NCI-H1930 (cell line): ENCODE measurements at regions not wholly inside any gene's neighbourhood (a gene's known extent, or its start where the extent isn't known, plus 50 kb on each side); places are given as distances from the start of the nearest gene placed in this dataset.
"Not testable (repeated sequence)": the region's sequence is repeated elsewhere in the genome, so short reads cannot be mapped to it uniquely, and the experiment has no call there.

ENCODE experiments used
- DNase-seq, 2 experiments: peaks; one replicate each; lab custom pipeline; 2025; lab: John Stamatoyannopoulos, UW

DNA sequence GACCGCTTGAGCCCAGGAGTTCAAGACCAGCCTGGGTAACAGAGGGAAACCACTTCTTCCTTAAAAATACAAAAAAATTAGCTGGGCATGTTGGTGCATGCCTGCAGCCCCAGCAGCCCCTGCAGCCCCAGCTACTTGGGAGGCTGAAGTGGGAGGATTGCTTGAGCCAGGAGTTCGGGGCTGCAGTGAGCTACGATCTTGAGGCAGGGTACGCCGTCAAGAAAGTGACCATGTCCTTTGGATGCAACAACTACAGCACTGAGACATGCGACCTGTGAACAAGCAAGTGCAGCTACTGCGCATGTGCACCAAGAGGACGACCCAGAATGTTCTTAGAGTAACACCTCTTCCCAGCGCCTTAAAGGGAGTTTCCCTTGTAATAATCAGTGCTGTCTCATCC lies 66.6 kb upstream of the ZNF479 start:
- no peak for DNase-seq

- DNase-seq, result no peak
These were observed 67.0 kb upstream of the ZNF479 start for GRCh38 chr7:57199252-57199651.

- no peak for DNase-seq
These were observed 69.0 kb upstream of the ZNF479 start for GRCh38 chr7:57201021-57201894.

- DNase-seq, result no peak
These were observed 69.6 kb upstream of the ZNF479 start for GRCh38 chr7:57201895-57202210.

DNA sequence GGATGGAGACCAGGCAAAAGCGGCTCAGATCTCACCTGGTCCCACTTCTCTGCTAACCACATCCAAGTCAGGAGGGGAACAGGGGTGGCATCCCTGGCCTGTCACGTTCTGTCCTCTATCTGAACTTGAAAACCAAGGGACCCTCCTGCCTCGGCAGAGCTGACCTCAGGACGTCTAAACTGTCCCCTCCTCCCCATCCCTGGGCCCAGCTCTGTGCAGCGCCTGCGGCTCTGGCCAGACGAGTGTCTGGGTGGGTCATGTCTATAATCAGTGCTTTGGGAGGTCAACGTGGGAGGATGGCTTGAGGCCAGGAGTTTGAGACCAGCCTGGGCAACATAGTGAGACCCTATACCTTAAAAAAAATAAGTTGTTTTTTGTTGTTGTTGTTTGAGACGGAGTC lies 70.0 kb upstream of the ZNF479 start:
- no peak for DNase-seq

GRCh38 chr7:57203161-57203791 lies 71.0 kb upstream of the ZNF479 start:
- DNase-seq, result peak in 1 of 2 experiments; percentile 25

DNA sequence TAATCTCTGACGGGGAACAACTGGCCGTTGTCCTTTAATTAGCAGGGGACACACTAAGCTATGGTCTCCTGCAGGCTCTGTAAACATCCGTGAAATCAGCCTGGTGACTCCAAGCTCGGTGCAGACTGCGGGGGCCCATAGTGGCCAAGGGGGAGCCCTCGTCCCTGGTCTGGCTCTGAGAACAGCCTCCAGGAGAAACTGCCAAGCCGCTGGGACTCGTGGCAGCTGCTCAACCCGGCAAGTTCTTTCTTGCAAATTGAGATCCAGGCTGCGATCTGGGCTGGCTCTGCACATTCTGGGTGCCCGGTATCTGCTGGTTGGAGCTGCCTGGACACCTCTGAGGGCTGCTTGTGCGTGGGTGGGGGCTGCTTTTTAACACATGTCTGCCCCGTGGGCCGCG lies 71.6 kb upstream of the ZNF479 start:
- DNase-seq, result not testable (repeated sequence)

DNA sequence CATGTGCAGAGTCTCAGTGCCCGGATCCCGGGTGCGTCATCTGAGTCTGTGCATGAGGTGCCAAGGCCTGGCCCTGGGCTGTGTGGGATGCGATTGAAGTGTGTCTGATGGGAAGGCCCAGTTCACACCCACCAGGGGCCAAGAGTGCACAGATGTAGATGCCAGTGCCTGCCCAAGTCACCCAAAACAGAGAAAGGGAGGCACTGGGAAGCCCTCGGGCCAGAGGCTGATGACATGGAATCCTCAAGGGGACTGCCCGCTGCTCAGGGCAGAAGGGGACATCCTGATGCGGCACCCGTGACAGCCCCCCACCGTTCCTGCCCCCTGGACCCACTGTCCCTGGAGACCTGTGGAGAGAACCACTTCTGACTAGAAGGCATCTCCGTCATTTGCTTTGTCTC lies 72.2 kb upstream of the ZNF479 start:
- DNase-seq, result no peak

DNA sequence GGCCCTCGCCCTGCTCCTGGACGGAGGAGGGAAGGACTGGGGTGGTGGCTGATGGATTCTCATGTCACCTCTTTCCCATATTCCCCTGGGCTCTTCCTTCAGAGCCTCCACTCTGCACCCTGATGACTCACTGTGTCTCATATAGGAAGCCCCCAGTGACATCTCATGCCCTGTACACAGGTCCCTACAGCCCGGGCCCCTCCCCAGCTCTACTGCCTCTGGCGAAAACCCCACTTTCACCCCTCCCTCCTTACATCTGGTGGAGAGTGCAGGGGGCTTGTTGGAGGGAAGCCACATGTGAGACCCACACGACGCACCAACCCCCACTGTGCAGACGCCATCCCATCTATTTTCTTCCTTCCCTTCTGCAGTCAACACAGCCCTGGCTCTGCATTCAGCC lies 72.8 kb upstream of the ZNF479 start:
- DNase-seq, result no peak

DNA sequence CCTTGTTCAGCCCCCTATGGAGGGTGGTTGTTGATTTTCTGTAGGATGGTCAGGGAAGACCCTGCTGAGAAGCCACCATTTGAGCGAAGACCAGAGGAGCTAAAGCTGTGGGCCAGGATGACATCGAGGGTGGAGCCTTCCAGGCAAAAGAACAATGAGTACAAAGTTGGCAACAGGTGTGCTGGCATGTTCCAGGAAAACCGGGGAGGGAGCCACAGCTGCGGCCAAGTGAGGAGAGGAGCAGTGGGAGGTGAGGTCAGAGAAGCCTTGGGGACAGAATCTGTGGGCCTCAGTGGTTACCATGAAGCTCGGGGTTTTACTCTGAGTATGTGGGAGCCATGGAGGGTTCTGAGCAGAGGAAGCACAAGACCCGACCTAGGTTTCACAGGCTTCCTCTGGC lies 75.6 kb upstream of the ZNF479 start:
- DNase-seq, result no peak

DNA sequence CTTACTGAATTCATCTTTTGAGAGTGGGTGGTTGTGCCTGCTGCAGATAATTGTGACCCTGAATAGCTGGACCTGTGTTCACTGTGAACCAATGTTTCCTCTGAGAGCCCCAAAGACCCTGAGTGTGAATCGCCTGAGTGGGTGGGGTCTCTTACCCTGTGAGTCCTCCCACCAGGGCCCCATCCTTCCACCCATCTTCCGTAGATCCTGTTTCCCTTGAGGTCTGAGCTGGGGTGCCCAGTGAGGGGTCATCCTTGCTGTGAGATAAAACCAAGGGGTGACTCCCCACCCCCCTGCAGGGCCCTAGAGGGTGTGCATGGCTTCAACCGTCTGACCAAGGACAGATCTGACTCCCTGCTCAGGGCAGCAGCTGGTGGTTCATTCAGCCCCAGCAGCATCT lies 78.0 kb upstream of the ZNF479 start:
- no peak for DNase-seq

DNA sequence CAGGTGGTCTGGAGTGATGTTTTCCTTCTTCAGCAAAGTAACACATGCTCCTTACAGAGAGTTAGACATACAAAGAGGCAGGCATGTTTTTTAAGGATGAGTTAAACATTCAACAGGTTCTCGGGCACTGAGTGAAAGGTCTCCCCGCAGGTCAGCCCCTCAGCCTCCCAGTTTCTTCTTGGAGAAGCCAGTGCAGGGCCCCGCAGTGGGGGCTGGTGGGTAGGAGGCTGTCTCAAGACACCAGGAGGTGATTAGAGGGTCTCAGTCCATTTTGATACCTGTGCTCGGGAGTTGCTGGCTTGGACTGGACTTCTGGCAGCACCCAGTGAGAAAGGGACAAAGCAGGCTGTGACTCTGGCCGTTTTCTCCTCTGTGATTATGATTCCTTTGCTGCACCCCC lies 78.6 kb upstream of the ZNF479 start:
- DNase-seq, result no peak

- no peak for DNase-seq
These were observed 79.3 kb upstream of the ZNF479 start for GRCh38 chr7:57211428-57212100.

GRCh38 chr7:57215423-57215822 lies 83.2 kb upstream of the ZNF479 start:
- no peak for DNase-seq

DNA sequence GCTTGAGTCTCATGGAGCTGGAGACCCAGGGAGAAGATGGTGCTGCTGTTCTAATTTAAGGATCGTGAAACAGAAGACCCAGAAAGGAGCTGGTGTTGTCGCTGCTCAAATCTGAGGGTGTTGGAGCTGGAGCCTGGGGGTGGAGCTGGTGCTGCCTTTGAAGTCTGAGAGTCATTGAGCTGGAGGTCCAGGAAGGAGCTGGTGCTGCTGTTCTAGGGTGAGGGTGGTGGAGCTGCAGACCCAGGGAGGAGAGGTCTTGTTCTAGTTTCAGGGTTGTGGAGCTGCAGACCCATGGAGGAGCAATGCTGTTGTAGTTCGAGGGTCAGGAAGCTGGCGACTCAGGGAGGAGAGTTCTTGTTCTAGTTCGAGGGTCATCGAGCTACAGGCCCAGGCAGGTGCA lies 84.1 kb upstream of the ZNF479 start:
- DNase-seq, result no peak

DNA sequence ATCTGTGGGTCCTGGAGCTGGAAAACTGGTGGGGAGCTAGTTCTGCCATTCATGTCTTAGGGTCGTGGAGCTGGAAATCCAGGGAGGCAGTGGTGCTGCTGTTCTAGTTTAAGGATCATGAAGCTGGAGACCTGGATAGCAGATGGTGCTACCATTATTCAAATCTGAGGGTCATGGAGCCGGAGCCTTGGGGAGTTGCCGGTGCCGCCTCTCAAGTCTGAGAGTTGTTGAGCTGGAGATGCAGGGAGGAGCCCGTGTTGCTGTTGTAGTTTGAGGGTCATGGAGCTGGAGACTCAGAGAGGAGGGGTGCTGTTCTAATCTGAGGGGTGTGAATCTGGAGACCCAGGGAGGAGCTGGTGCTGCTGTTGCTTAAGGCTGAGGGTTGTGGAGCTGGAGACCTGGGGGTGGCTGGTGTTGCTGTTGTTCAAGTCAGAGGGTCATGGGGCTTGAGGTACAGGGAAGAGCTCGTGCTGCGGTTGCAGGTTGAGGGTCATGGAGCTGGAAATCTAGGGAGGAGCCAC lies 86.0 kb upstream of the ZNF479 start:
- DNase-seq, result no peak

GRCh38 chr7:57220746-57221145 lies 88.5 kb upstream of the ZNF479 start:
- no peak for DNase-seq

- DNase-seq, result no peak
These were observed 93.4 kb upstream of the ZNF479 start for GRCh38 chr7:57225666-57226065.

GRCh38 chr7:57241236-57241635 lies 109.0 kb upstream of the ZNF479 start:
- DNase-seq, result not testable (repeated sequence)

- DNase-seq, result not testable (repeated sequence)
These were observed 111.3 kb upstream of the ZNF479 start for GRCh38 chr7:57243551-57243950.

- not testable (repeated sequence) for DNase-seq
These were observed 112.2 kb upstream of the ZNF479 start for GRCh38 chr7:57244345-57244980.

DNA sequence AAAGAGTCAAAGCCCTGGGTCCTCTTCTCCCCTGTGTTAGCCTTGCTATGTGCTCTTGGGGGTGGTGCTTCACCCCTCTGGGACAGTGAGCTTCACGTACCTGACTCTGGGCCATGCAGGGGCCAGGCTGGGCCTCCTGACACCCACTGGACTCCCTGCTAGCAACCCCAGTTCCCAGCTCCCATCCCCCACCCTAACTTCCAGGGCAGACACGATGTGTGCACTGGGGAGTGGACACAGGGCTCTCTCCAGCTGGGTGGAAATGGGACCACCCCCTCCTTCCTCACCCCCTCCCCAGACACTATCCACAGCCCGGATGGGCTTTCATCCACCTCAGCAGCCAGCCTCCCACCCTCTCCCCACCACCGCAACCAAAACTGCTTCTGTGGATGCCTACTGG lies 113.0 kb upstream of the ZNF479 start:
- no peak for DNase-seq
